GM18870 (cell line): ENCODE measurements at regions not wholly inside any gene's neighbourhood (a gene's known extent, or its start where the extent isn't known, plus 50 kb on each side); places are given as distances from the start of the nearest gene placed in this dataset.
A peak's percentile ranks its signal among the peaks of the same experiment; 100 is the strongest.

Source experiments
- ATAC-seq: cut with Tn5 transposase; IDR thresholded peaks from one replicate; pipeline ENCODE4 v1.9.1; 2021; ENCODE audit warnings: moderate library complexity; ENCODE audit not compliant: unreplicated experiment

DNA sequence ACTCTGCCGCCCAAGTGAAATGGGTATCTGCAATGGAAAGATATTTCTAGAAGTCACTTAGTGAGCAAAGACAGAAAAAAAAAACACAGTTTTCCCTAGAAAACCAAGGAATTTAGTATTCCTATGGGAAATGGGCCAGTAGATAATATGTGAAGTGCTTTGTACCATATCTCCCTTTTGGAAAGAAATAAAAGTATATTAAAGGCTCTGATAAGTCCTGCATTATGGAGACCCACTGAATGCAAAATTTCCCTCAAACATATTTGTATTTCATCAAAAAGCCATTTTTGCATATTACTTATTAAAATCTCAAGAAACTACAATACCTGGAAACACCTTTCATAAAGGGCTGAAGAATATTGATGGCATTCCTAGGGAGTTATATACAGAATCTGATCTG is 51.6 kb upstream of the DYNLRB2 start:
- ATAC-seq = no peak

DNA sequence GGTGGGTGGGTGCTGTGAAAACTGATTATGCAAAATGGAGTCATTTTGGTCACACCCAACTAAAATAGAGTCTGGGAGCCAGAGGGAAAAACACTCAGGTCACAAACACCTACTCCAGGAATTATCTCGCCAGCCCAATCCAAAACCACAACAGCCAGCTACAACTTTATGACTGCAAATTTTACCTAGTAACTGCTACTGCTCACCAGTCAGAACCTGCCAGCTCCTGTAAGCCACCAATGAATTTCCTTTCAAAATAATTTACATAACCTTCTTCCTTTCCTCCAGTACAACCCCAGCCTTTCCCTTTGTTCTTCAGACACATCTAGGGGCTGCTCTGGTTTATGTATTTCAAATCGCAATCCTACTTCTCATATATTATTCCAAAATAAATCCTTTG is 52.6 kb upstream of the DYNLRB2 start:
- ATAC-seq = no peak

DNA sequence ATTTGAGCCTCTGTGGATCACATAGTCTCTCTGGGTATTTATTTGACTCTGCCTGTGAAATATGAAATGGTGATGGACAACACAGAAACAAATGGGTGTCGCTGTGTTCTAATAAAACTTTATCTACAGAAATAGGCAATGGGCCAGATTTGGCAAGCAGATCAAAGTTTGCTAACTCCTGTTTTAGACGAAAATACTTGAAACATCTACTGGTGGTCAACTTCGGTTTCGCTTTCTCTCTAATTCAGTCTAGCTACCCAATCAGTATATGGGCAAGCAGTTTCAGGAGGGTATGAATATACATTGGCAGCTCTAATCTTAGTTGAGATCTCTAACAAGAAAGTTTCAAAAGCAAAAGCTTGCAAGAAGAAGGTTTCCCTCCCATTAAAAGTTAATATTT is 60.1 kb upstream of the DYNLRB2 start:
- peak; percentile 91 for ATAC-seq

DNA sequence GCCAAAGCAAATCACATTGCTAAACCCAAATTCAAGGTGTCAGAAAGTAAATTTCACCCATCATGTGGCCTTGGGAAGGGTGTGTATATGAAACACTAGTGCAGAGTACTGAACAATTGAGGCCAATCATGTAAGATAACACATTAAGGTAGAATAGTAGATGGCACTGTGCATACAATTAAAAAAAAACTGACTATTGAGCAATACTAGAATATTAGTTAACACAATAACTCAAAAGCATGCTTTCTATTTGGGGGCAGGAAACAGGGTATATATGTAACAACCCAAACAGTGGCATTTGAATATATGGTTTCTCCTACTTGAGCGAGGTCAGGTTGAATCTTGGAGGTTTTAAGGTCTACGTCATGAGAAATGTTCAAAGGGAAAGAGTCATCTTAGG is 63.0 kb upstream of the DYNLRB2 start:
- ATAC-seq = no peak

DNA sequence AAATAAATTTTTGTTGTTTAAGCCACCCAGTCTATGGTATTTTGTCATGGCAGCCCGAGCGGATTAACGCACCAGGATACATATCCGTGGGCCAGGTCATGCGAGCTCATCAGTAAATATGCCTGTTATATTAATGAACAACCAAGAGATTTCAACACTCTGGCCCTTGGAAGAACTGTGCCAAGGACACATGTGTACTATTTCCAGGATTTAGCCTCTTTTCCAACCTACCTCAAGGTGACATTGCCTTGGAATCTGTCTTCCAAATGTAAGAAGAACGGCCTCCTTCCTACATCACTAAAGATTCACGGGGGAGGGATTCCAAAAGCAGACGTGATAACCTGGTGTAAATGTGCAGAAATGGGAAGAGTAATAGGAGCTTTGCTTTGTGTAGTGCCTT is 72.8 kb upstream of the DYNLRB2 start:
- no peak for ATAC-seq

DNA sequence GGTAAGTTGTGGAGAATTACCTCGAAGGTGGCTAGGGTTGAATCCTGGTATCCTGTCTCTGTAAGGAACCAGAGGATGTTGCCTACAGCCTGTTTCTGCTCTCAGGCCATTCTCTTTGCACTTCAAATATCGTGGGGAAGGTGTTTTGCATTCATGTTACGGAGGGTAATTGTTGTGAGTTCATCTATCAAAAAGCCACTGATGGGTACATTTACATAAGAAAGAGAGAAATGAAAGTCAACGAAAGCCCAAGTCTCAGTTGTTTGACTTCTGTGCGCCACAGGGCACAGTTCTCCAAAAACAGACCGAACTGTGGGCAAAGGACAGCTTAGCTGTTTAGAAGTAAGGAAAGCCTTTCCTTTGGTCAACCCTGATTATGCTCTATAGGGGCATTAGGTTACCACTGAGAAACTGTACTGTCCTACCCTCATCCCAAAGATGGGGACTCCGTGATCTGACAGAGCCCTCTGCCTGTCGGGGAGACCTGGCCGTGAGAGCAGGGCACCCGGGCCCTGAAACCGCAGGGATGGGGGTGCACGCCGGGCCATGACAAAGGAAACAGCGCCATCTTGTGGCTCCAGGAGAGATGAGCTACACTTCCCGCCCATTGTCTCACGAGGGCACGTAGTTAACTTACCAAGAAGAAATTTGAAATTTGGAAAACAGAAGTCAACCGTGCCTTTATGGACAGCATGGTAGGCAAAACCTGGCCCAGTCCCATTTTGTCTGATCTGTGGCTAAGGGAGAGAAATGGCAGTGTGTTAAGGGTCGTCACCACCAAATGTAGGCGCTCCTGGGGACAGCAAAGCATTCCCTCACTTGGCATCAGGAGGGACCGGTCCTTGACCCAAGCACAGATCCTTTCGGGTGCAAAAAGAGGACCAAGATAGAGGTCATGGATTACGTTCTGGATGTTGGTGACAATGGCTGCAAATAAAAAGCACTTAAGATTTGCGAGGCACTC is 74.5 kb upstream of the DYNLRB2 start:
- ATAC-seq = peak; percentile 69

DNA sequence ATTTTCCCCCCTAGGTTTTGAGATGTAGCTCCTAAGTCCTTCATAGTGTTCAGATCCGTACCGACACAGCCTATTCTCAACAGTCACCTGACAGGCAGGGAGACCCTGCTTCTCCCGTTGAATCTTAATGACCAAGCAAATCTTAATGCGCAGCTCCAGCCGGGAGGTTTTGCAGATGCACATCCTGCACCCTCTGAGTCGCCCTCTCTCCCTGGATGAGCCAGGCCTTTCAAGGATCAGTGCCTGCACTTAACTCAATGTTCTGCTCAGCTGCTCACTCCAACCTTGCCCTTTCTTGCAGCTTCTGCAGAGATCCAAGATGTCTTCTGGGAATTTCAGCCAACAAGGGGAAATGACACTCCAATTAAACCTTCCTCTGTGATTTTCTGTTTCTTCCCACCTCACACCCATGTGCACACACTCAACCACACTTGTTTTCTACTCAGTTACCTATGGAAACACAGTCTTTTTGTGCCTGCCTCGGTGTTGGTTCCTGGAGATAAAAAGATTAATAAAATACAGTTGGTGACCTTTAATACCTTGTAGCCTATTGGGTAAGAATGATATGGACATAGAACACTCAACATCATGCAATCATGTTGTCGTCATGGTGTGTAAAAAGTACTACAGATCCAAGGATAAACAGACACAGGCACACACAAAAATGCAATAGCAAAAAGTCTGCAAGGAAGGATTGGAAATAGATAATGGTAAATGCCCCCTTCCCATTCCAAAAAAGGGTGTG is 76.9 kb upstream of the DYNLRB2 start:
- ATAC-seq = no peak

DNA sequence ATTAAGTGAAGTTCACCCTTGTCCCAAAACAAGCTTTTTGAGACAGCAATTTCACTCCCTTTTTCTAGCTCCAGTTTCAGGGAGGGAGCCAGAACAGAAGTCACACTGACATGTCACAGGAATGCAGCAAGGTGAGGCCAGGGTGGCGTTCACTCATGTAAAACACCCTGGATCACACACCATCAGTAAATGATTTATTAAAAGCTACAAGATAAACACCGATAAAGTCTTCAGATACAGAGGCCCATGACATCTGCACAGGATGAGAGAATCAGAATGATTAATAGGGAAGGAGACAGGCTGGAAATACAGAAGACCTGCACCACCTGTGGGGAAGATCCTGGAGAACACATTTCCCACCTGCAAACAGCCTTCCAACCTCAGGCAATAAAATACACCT is 77.5 kb upstream of the DYNLRB2 start:
- no peak for ATAC-seq

DNA sequence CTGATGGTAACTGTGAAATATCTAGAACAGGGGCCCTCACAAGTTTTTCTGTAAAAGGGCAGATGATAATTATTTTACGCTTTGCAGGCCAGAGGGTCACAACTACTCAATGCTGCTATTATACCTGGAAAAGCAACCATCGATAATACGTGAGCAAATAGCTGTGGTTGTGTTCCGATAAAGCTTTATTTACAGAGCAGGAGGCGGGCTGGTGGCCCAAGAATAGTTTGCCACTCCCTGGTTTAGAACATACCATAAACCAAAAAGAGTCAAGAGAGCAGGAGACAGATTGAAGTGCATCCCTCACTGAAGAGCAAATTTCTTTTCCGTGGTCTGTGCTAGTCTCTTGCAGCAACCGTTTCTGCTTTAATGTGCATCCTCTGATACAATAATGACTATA is 77.9 kb upstream of the DYNLRB2 start:
- ATAC-seq = no peak

DNA sequence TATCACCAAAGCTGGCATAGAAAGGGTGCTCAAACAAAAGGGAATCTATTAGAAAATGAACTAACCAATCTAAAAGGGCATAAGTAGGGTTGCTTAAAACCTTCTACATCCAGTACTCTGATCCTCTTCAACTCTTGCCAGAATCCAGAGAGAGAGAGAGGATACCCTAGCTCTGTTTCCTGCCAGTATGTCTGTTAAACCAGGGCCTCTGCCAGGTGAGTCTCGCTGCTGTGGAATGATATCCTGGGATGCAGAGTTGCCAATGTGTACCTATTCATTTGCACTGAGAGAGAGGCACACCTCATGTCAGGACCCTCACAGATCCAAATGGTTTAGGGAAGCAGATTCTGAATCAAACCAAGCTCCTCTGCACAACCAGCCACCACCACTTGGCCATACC is 79.8 kb upstream of the DYNLRB2 start:
- ATAC-seq = no peak

DNA sequence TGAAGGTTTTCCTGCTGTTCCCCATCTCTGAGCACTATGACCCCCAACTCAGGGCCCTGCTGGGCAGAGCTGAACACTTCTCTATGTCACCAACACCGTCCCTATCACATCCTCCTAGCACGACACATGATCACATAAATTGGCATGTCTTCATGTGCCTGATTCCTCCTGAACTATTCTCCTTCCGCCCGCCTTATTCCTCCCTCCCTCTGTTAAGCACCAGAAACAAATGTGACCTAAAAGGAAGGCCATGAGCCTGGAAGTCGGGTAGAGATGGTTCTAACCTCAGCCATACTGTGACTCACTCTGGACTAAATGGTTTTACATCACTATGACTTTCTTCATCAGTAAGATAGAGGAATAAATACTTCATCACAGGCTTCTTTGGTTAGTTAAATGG is 80.8 kb upstream of the DYNLRB2 start:
- ATAC-seq = no peak

DNA sequence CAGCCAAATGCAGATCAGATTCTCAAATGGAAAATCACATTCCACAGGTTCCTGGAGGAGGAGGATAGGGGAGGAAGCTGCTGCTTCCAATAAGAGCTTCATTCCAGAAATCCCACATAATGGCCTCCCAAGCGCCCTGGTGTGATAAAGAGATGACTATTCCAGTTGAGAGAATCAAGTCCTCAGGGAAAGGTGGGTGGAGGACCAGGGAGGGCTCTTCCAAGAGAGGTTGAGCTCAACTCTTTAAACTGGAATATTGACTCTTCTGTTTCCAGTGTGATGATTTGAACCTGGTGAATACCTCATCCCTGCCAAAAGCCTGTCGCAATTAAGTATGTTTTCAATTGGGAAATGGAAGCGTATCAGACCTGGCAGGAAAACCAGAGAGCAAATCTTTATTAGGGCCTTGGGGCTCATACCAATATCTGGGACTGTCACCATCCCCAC is 81.4 kb upstream of the DYNLRB2 start:
- no peak for ATAC-seq

DNA sequence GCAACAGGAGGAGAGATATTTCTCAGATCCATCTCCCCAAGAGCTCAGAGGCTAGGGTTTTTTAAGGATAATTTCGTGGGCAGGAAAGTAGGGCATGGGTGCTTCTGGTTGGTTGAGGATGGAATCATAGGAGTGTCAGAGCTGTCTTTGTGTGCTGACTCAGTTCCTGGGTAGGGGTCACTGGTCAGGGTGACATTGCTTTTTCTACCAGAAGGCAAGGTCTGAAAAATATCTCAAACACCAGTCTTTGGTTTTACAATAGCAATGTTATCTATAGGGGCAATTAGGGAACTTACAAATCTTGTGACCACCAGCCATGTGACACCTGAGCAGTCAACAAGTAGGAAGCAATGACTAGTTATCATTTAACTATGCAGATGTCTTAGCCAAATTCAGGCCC is 82.9 kb upstream of the DYNLRB2 start:
- ATAC-seq = no peak

DNA sequence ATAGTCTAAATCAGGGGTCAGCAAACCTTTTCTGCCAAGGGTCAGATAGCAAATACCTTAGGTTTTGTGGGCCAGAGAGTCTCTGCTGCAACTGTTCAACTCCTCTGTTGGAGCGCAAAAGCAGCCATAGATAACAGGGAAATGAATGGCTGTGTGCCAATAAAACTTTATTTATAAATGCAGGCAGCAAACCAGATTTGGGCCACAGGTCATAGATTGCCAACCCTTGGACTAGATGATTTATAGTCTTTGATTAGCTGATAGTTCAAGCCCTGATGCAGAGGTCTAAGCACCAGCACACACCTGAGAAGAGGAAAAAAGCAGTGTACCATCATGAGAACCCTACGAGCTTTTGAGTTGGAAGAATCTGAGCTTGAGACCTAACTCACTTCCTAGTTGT is 86.0 kb upstream of the DYNLRB2 start:
- no peak for ATAC-seq

DNA sequence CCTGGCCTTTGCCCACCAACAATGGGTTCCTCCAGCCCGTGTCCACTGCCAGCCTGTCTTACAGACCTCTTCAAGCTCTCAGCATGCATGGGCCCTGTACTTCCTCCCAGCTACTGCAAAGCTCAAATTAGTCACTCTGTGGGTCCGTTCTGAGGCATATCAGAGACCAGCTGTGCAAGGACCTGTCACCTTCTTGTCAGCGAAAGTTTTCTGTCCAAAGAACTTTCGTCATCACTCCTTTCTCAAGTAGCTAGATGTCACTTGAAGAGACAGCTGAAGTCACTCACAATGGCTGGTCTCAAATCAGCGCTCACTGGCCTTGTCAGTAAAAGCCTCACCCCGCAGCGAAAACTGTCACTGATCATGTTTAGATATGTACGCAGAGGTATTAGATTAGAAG is 91.4 kb upstream of the DYNLRB2 start:
- no peak for ATAC-seq

DNA sequence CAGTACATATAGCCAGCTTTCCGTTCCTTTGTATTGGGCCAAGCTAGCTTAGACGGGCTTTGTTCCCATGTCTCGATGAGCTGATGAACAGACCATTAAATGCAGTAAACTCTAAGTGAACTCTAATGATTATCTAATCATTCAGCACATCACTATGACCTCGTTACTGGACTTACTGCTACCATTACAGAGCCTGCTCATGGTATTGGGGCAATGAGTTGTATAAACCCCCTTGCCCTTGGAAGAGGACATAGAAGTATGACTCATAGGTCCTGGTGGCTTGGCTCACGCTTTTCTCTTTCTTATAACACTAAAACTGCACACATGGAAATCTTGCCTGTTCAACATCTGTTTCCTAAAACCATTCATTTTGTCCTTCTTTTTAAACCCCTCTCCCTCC is 93.6 kb upstream of the DYNLRB2 start:
- ATAC-seq = no peak

DNA sequence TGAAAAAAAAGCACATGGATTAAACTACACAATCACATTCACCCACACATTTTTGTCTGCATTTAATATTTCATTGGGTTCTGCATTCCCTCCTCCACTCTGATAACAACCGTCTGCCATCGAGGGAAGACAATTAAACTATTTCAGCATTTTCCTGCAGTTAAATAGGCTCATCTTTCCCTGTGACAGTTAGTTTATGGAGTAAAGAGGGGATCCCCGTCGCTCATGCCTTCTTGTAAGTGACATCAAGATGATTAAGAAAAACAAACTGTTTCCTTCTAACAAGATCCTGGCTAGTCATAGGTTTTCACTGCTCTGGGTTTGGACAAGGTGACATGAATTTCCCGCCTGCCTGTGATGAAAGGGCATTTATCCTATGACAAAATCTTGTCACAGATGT is 98.0 kb upstream of the DYNLRB2 start:
- no peak for ATAC-seq

DNA sequence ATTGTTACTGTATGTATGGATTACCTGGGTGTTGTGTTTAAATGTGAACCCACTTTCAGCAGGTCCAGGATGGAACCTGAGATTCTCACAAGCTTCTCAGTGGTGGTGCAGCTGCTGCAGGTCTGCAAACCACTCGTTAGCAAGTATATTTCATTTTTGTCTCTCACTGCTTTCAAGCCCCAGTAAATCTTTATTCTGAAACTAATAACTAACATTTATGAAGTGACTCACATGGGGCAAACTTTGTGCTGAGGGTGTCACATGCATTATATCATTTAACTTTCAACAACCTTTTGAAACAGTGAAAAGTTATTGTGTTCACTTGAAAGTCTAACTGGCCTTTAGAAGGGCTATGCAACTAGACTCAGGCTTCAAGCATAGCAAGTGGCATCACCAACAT is 98.9 kb upstream of the DYNLRB2 start:
- ATAC-seq = no peak

DNA sequence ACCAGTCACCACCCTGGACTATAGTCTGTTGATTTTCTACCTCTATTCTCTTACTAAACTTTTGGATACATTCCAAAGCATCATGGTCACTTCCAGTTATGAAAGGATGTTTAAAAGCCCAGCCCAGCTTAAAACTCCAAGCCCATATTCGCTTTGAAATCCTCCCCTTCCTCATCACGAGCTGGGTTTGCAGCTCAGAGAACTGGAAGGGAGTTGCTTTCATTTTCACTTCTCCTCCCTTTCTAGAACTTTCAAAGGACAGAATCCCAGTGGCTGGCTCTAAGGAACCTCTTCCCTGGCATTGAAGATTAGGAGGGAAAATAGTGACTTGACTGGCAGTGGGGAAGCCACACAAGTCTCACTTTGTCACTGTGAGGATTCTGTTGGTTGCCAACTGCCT is 100.1 kb upstream of the DYNLRB2 start:
- no peak for ATAC-seq

DNA sequence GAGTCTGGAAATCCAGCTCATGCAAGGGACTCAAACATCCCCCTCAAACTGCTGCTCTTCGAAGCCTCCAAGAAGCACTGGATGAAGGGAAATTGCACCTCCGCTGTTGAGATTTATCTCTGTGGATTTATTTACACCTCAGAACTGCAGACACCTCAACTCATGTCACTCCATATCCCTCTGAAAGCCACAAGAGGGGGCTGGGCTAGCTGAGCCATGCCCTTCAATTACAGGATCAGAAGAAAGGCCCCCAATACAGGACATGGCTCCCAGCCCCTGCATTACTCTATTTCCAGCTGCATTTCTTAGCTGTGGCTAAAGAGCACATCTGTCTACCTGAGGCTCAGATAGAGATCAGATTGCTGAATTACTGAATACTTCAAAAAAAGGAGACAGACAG is 103.1 kb upstream of the DYNLRB2 start:
- no peak for ATAC-seq

DNA sequence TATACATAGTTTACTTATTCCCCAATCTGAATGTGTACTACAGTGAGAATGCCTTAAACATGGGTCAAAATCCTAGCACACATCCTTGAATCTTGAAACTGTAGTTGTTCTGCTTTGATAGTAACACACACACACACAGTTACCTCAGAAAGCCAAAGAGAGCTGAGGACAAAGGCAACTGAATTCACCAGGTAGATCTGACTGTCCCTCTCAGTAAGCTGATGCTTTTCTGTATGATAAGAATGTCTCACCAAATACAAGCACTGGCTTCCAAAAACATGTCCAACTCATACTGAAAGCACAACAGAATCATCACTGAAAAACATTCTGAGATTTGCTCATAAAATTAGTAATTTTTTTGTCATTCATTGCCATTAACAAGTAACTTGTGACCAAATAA is 104.3 kb upstream of the DYNLRB2 start:
- no peak for ATAC-seq

DNA sequence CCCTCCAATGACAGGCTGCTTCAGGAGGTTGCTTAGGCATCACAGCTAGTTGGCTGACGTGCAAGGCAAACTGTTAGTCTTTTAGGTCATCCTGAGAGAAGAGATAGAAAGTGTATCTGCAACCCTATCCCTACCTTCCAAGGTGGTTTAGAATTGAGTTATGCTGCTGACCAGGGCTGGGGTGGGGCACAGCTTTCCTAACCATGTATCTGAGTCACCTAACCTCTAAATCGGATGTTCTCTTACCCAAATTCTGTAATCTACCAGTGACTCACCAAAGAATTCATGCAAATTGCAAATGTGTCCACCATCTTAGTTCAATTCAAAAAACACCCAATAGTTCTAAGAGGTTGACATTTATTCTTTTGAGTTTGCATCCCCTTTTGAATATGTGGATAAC is 107.2 kb upstream of the DYNLRB2 start:
- ATAC-seq = no peak
